GM21825 (cell line): ENCODE measurements at regions not wholly inside any gene's neighbourhood (a gene's known extent, or its start where the extent isn't known, plus 50 kb on each side); places are given as distances from the start of the nearest gene placed in this dataset.

Experiments
- ATAC-seq: cut with Tn5 transposase; IDR thresholded peaks from one replicate; pipeline ENCODE4 v1.9.1; 2021; ENCODE audit warnings: mild to moderate bottlenecking, moderate library complexity; ENCODE audit not compliant: unreplicated experiment

DNA sequence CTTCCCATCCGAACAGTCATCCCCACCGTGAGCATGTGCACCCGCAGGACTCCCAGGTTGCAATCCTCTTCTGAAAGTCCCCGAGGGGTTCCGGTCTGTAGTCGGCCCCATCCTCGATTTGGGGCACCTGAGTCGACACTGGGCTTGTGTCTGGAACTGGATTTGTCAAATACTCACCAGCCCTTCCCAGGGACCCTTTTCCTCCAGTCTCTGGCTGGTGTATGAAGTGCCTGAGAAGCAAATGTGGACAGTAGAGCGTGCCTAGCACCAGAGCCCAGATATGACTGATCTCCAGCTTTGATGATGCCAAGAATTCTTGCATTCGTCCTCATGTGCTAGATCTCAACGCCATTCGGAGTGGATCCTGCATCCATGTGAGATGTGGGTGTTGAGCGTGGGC is 132.5 kb upstream of the ADARB2 start:
- no peak for ATAC-seq

- ATAC-seq: no peak
These were observed 123.0 kb upstream of the ADARB2 start for GRCh38 chr10:1860351-1860750.

DNA sequence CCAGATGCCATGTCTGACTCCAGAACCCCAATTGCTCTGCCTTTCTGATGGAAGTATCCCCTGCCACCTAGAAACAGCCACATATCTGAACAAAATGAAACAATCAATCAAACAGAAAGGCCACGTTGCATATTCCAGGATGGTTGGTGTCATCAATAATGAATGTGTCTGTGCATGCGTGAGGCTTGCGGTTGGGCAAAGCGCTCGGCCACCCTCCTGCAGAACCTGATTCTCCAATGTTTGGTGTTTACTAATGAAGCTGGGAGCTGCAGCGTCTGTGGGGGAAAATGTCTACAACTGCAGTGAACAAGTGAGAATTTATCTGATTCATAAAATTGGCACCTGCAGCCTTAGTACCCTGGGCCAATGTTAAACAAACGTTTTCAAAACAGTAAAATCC is 121.2 kb upstream of the ADARB2 start:
- ATAC-seq: no peak

DNA sequence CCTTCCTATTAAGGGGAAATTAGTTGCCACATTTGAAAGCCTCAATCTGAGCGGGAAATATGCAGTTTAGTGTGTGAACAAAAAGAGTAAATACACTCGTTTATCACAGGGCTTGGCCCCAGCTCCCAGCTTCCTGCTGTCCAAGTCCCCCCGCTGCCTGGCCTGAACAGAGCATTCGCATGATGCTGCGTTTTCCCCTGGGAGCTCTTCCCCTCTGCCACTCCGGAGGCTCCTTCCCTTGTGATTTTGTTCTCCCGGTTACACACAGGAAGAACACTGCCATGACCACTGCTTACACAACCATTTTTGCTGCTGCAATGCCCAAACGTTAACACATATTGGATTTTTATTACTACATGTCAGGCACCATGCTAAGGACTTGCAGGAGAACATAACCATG is 120.7 kb upstream of the ADARB2 start:
- ATAC-seq: no peak

GRCh38 chr10:1855911-1856310 is 118.6 kb upstream of the ADARB2 start:
- no peak for ATAC-seq

DNA sequence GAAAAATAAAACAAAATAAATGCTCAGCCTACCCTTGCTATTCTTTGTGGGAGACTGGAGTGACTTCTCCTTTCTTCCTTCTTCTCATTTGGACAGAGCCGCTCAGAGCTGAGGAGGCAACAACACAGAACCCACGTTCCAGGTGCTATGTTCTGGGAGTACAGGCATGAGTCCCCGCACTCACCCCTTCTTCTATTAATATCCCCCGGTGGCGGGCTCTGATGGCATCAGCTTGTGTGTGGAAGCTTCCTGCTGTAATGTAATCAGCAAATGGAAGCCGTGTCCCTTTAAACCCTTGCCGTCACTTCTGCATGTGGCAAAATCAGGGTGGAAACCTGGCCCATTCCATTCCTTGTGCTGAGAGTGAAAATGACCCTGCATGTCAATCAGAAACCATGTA is 116.9 kb upstream of the ADARB2 start:
- no peak for ATAC-seq

GRCh38 chr10:1853801-1854200 is 116.5 kb upstream of the ADARB2 start:
- no peak for ATAC-seq

- no peak for ATAC-seq
These were observed 115.5 kb upstream of the ADARB2 start for GRCh38 chr10:1852841-1853240.

- no peak for ATAC-seq
These were observed 114.4 kb upstream of the ADARB2 start for GRCh38 chr10:1851762-1852161.

DNA sequence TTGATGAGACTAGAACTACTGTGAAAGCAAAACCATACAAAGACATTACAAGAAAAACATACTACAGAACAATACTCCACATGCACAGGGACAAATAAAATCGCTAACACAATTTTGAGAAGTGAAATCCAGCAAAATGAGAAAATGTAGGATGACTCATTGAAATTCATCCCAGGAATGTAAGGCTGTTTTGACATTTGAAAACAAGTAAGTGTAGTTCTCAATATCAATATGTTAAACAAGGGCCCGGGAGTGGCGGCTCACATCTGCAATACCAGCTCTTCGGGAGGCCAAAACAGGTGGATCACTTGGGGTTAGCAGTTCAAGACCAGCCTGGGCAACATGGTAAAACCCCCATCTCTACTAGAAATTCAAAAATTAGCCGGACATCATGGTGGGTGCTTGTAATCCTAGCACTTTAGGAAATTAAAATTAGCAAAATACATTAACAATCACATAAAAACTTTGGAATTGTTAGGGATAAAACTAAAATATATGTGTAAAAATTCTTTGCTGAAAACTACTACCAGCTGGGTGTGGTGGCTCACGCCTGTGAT is 113.7 kb upstream of the ADARB2 start:
- no peak for ATAC-seq

DNA sequence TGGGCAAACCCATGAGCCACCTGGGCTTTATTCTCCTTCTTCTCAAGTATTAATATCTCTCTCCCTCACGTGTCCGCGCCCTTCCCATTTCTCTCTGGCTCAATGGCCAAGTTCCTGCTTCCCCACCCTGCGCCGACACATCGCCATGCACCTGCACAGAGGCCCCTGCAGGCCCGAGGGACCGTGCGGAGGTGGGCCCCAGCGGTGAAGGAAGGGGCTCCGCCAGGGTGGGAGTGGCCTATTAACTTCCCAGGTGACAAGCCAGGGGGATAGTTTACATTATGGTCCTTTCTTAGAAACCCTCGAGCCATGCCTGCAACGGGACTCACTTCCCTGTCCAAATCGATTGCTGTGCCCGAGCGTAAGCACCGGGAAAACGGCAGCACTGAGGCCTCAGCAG is 110.0 kb upstream of the ADARB2 start:
- no peak for ATAC-seq

GRCh38 chr10:1846032-1846431 is 108.7 kb upstream of the ADARB2 start:
- no peak for ATAC-seq

DNA sequence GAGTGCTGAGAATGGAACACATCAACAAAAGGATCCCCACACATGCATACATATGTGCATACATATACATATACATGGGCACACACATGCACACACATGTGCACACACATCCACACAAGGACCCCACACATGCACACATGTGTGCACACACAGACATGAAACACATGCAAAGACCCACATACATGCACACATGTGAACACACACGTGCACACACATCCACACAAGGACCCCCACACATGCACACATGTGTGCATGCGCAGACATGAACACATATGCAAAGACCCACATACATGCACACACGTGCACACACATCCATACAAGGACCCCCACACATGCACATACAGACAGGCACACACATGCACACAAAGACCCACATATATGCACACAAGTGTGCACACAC is 104.4 kb upstream of the ADARB2 start:
- ATAC-seq: no peak

- ATAC-seq: no peak
These were observed 92.4 kb upstream of the ADARB2 start for GRCh38 chr10:1829712-1830111.

GRCh38 chr10:1824928-1825327 is 87.6 kb upstream of the ADARB2 start:
- peak; percentile 55 for ATAC-seq

DNA sequence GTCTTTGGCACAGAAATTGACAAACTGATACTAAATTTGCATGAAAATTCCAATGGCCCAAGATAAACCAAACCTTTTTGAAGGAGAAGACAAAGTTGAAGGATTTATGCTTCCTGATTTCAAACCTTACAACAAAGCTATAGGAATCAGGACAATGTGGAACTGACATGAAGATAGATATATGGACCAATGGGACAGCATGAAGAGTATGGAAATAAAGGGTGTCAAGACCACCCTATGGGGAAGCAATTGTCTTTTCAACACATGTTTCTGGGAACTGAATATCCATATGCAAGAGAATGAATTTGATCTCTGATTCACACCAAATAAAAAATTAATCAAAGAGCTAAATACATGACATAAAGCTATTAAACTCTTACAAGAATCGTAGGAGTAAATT is 77.2 kb upstream of the ADARB2 start:
- no peak for ATAC-seq

DNA sequence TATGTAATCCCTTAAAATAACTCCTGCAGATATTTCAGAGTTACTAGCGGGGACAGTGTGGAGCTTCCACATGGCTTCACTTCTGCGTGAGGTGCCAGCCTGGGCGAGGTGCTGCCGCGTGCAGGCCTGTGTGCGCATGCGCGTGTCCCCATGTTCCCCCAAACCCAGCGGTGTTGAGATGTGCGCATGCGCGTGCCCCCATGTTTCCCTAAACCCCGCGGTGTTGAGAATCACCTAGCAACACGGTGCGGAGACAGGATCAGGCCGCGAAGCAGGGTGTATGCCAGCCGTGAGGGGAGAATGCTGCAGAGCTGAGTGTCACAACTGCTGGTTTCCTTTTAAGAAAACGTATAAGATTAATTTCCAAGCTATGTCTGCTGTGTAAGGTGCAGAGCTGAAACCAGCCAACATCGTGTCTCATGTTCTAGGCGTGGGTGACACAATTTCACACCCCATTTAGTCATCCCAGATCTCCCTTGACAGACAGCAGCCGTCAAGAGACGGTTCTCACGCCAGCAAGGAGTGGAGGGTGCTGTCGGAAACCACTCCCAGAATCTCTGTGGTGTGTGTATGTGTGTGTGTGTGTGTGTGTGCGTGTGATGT is 71.9 kb upstream of the ADARB2 start:
- no peak for ATAC-seq

DNA sequence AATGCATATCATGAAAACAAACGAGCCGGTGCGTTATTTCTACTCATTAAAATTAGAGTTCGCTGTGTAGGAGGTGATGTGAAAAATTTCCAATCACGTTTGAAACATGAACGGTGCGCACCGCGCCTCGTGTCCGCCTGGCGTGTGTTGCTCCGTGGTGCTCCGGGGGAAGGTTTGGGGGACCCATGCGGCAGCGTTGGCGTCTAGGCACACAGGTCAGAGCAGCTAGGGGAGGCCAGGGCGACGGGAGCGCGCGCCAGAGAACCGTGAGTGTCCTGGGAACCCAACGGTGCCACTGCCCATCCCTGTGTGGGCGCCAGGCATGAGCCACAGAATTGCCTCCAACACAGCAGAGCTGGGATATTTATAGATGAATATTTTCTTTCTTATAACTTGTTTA is 70.6 kb upstream of the ADARB2 start:
- no peak for ATAC-seq

DNA sequence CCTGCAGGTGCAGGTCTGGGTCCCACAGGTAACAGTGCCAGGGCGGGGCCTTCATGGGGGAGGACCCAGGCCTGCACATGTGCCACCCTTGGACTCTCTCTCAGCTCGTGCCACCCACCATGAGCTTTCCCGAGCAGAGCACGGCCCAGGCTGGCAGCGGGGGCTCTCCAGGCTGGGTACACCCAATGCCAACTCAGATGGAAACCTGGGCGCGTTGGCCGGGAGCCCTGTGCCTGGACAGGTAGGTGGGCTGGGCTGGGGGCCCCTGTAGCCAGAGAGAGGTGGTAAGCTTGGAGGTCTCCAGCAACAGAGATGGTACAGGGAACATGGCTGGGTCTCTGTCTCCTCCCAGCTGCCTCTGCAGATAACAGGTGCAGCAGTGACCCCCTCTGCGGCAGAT is 69.9 kb upstream of the ADARB2 start:
- no peak for ATAC-seq

GRCh38 chr10:1802413-1802812 is 65.1 kb upstream of the ADARB2 start:
- no peak for ATAC-seq

DNA sequence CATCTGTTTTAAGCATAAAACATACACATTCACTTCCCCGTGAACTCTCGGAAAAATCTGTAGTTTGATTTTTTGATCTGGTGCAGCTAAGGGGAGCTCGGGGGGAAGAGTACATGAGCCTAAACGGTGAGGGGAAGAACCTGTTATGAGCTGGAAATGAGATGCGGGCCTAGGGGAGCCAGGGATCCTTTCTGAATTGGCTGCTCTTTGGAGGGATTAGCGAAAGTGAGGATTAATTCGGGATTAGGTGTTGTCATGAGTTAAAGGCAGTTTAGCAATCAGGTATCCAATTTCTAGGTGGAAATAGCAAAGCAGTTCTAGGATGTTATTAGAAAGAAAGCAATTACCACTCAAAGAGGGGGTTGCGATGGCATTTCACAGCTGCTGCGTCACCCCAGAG is 51.1 kb upstream of the ADARB2 start:
- no peak for ATAC-seq
